ENCODE measurements at regions not wholly inside any gene's neighbourhood (a gene's known extent, or its start where the extent isn't known, plus 50 kb on each side); places are given as distances from the start of the nearest gene placed in this dataset.

- H3K4me3 ChIP-seq (ENCODE audit: low read length), result no peak overlapping the region
- no peak for DNase-seq (ENCODE audit: low read depth)
- TF ChIP-seq CTCF (conservative IDR thresholded peaks at IDR 0.05; ENCODE audit: low read length), result no peak
Observed at GRCh38 chr11:70834277-70834940, 418.0 kb downstream of the SHANK2 start.

- H3K4me3 ChIP-seq (ENCODE audit: low read length), result no peak overlapping the region
- no peak for TF ChIP-seq CTCF (conservative IDR thresholded peaks at IDR 0.05; ENCODE audit: low read length)
- DNase-seq (ENCODE audit: low read depth), result no peak
Observed at GRCh38 chr11:70834984-70835560, 417.3 kb downstream of the SHANK2 start.

- DNase-seq (ENCODE audit: low read depth), result no peak
- TF ChIP-seq CTCF (conservative IDR thresholded peaks at IDR 0.05; ENCODE audit: low read length), result no peak
- H3K4me3 ChIP-seq (ENCODE audit: low read length), result no peak overlapping the region
Observed at GRCh38 chr11:70836071-70836470, 416.3 kb downstream of the SHANK2 start.

- DNase-seq (ENCODE audit: low read depth), result no peak
- no peak overlapping the region for H3K4me3 ChIP-seq (ENCODE audit: low read length)
- no peak for TF ChIP-seq CTCF (conservative IDR thresholded peaks at IDR 0.05; ENCODE audit: low read length)
Observed at GRCh38 chr11:70838198-70838597, 414.2 kb downstream of the SHANK2 start.

GRCh38 chr11:70839851-70840250 is 412.5 kb downstream of the SHANK2 start:
- H3K4me3 ChIP-seq (ENCODE audit: low read length), result no peak overlapping the region
- no peak for DNase-seq (ENCODE audit: low read depth)
- TF ChIP-seq CTCF (conservative IDR thresholded peaks at IDR 0.05; ENCODE audit: low read length), result no peak

GRCh38 chr11:70841264-70841663 is 411.1 kb downstream of the SHANK2 start:
- no peak for DNase-seq (ENCODE audit: low read depth)
- TF ChIP-seq CTCF (conservative IDR thresholded peaks at IDR 0.05; ENCODE audit: low read length), result no peak
- no peak overlapping the region for H3K4me3 ChIP-seq (ENCODE audit: low read length)

GRCh38 chr11:70842256-70842655 is 410.1 kb downstream of the SHANK2 start:
- DNase-seq (ENCODE audit: low read depth), result no peak
- TF ChIP-seq CTCF (conservative IDR thresholded peaks at IDR 0.05; ENCODE audit: low read length), result no peak
- H3K4me3 ChIP-seq (ENCODE audit: low read length), result no peak overlapping the region
